SH-SY5Y (cell line): ENCODE measurements at regions not wholly inside any gene's neighbourhood (a gene's known extent, or its start where the extent isn't known, plus 50 kb on each side); places are given as distances from the start of the nearest gene placed in this dataset.

Source experiments
- GATA2 ChIP-seq: IDR thresholded peaks from 2 replicates; pipeline ENCODE4 v1.6.1; 2011; ENCODE audit warnings: mild to moderate bottlenecking, low read depth, low read length
- GATA3 ChIP-seq: IDR thresholded peaks from 2 replicates; pipeline ENCODE4 v1.6.1; 2011; ENCODE audit warnings: low read depth, mild to moderate bottlenecking, low read length, moderate library complexity

DNA sequence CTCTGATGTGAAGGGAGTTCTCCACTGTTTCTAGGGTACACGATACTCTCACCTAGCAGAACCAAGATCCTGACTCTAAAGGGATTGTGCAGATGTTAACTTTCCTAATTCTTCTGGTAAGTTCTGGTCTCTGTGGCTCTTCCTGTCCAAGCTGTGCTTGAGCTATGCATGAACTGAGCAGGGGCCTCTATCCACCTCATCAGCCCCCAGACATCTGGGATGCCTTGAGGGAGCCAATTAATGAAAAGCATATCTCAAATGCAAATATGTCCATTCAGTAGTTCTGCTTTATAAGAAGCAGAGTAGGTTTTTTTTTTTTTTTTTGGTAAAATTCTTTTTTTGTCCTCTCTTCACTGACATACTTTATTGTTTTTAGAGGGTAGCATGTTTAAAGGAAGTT, 89.6 kb downstream of the POLR2M start:
- TF ChIP-seq GATA3 = no peak
- no peak for TF ChIP-seq GATA2
